SK-N-SH treated with all-trans-retinoic acid at 6 μM for 48 hours (cell line): ENCODE measurements at regions not wholly inside any gene's neighbourhood (a gene's known extent, or its start where the extent isn't known, plus 50 kb on each side); places are given as distances from the start of the nearest gene placed in this dataset.

ENCODE experiments used
- ATAC-seq: fragments of 200-7000 bp; cut with Tn5 transposase; 3 replicates; pipeline ENCODE4 v1.9.1; 2020; ENCODE audit warnings: mild to moderate bottlenecking, moderate library complexity
- ARNTL ChIP-seq: fragments of 450-650 bp; formaldehyde crosslinking; IDR thresholded peaks from 2 replicates; pipeline ENCODE4 v1.5.0; 2020; ENCODE audit warnings: low read depth, mild to moderate bottlenecking, moderate library complexity, borderline replicate concordance
- BACH2 ChIP-seq: fragments of 250-450 bp; sonication (Bioruptor Pico); IDR thresholded peaks from 2 replicates; pipeline ENCODE4 v1.9.0; 2021; ENCODE audit warnings: mild to moderate bottlenecking, borderline replicate concordance
- CREB5 ChIP-seq: fragments of 250-450 bp; sonication (Bioruptor Pico); IDR thresholded peaks from 2 replicates; pipeline ENCODE4 v1.5.1; 2020; ENCODE audit warnings: low read depth, mild to moderate bottlenecking, moderate library complexity
- CSDC2 ChIP-seq: fragments of 250-450 bp; sonication (Bioruptor Pico); IDR thresholded peaks from 2 replicates; pipeline ENCODE4 v1.5.0; 2020; ENCODE audit warnings: mild to moderate bottlenecking, moderate library complexity
- CSRNP3 ChIP-seq: fragments of 250-450 bp; sonication (Bioruptor Pico); IDR thresholded peaks from 2 replicates; pipeline ENCODE4 v1.5.1; 2021; ENCODE audit warnings: mild to moderate bottlenecking, moderate library complexity
- ESRRG ChIP-seq: fragments of 250-450 bp; sonication (Bioruptor Pico); IDR thresholded peaks from 2 replicates; pipeline ENCODE4 v1.6.1; 2021; ENCODE audit warnings: mild to moderate bottlenecking
- GLIS3 ChIP-seq: fragments of 250-450 bp; sonication (Bioruptor Pico); IDR thresholded peaks from 2 replicates; pipeline ENCODE4 v1.5.0; 2020; ENCODE audit warnings: mild to moderate bottlenecking, moderate library complexity
- ISL1 ChIP-seq: fragments of 250-450 bp; sonication (Bioruptor Pico); IDR thresholded peaks from 2 replicates; pipeline ENCODE4 v2.1.2; 2022; ENCODE audit warnings: mild to moderate bottlenecking, moderate library complexity
- OSR1 ChIP-seq: fragments of 250-450 bp; sonication (Bioruptor Pico); IDR thresholded peaks from 2 replicates; pipeline ENCODE4 v1.8.0; 2022; ENCODE audit warnings: moderate library complexity, mild to moderate bottlenecking, inconsistent platforms
- PATZ1 ChIP-seq: fragments of 250-450 bp; sonication (Bioruptor Pico); IDR thresholded peaks from 2 replicates; pipeline ENCODE4 v1.8.0; 2020; ENCODE audit warnings: mild to moderate bottlenecking, moderate library complexity, borderline replicate concordance
- POU6F1 ChIP-seq: fragments of 250-450 bp; sonication (Bioruptor Pico); IDR thresholded peaks from 2 replicates; pipeline ENCODE4 v1.8.0; 2021; ENCODE audit warnings: low read depth, mild to moderate bottlenecking, moderate library complexity, borderline replicate concordance
- PPARA ChIP-seq: fragments of 250-450 bp; sonication (Bioruptor Pico); IDR thresholded peaks from 2 replicates; pipeline ENCODE4 v1.5.0; 2020; ENCODE audit warnings: mild to moderate bottlenecking, borderline replicate concordance
- RARB ChIP-seq: fragments of 250-450 bp; sonication (Bioruptor Pico); IDR thresholded peaks from 2 replicates; pipeline ENCODE4 v1.8.0; 2021; ENCODE audit warnings: mild to moderate bottlenecking, moderate library complexity
- SNAI2 ChIP-seq: fragments of 250-450 bp; sonication (Bioruptor Pico); IDR thresholded peaks from 2 replicates; pipeline ENCODE4 v1.5.0; 2020; ENCODE audit warnings: mild to moderate bottlenecking, moderate library complexity
- TCF4 ChIP-seq: fragments of 250-450 bp; sonication (Bioruptor Pico); IDR thresholded peaks from 2 replicates; pipeline ENCODE4 v1.8.0; 2021; ENCODE audit warnings: mild to moderate bottlenecking, moderate library complexity, borderline replicate concordance
- TOX ChIP-seq: fragments of 250-450 bp; sonication (Bioruptor Pico); IDR thresholded peaks from 2 replicates; pipeline ENCODE4 v1.8.0; 2021; ENCODE audit warnings: mild to moderate bottlenecking, moderate library complexity, borderline replicate concordance
- TSHZ2 ChIP-seq: fragments of 250-450 bp; sonication (Bioruptor Pico); IDR thresholded peaks from 2 replicates; pipeline ENCODE4 v1.5.0; 2020; ENCODE audit warnings: mild to moderate bottlenecking, moderate library complexity
- ZC3H10 ChIP-seq: fragments of 250-450 bp; sonication (Bioruptor Pico); IDR thresholded peaks from 2 replicates; pipeline ENCODE4 v1.5.1; 2021; ENCODE audit warnings: mild to moderate bottlenecking, moderate library complexity
- ZFP3 ChIP-seq: fragments of 250-450 bp; sonication (Bioruptor Pico); IDR thresholded peaks from 2 replicates; pipeline ENCODE4 v1.5.0; 2020; ENCODE audit warnings: mild to moderate bottlenecking, moderate library complexity
- ZFP30 ChIP-seq: fragments of 450-650 bp; formaldehyde crosslinking; IDR thresholded peaks from 2 replicates; pipeline ENCODE4 v1.5.0; 2022; ENCODE audit warnings: mild to moderate bottlenecking, moderate library complexity
- ZNF565 ChIP-seq: fragments of 450-650 bp; formaldehyde crosslinking; conservative IDR thresholded peaks from 2 replicates; pipeline ENCODE4 v1.5.0; 2020; ENCODE audit warnings: low read depth, mild to moderate bottlenecking, moderate library complexity
- ZNF70 ChIP-seq: fragments of 450-650 bp; formaldehyde crosslinking; IDR thresholded peaks from 2 replicates; pipeline ENCODE4 v1.5.0; 2020; ENCODE audit warnings: mild to moderate bottlenecking, moderate library complexity
- ZNF8 ChIP-seq: fragments of 450-650 bp; formaldehyde crosslinking; IDR thresholded peaks from 2 replicates; pipeline ENCODE4 v1.5.0; 2020; ENCODE audit warnings: mild to moderate bottlenecking, moderate library complexity

GRCh38 chr2:121881950-121882349 lies 126.5 kb downstream of the TSN start:
- TF ChIP-seq ARNTL (no peak), ZNF565 (CRISPR knock-in tag) (no peak), CSDC2 (CRISPR knock-in tag) (no peak), GLIS3 (no peak), PATZ1 (no peak), ESRRG (no peak), OSR1 (no peak), POU6F1 (no peak), ISL1 (CRISPR knock-in tag) (no peak), SNAI2 (no peak), ZC3H10 (CRISPR knock-in tag) (no peak)
- no peak for ATAC-seq

- ATAC-seq: no peak
- no peak for TF ChIP-seq ZFP30
- no peak for TF ChIP-seq ESRRG
- TF ChIP-seq OSR1: no peak
- no peak for TF ChIP-seq CSRNP3
- no peak for TF ChIP-seq ZNF70 (CRISPR knock-in tag)
- no peak for TF ChIP-seq SNAI2
- TF ChIP-seq TSHZ2 (CRISPR knock-in tag): no peak
- TF ChIP-seq POU6F1: no peak
- TF ChIP-seq TCF4 (CRISPR knock-in tag): no peak
- TF ChIP-seq BACH2 (CRISPR knock-in tag): no peak
- TF ChIP-seq PPARA: no peak
- no peak for TF ChIP-seq CREB5 (CRISPR knock-in tag)
- no peak for TF ChIP-seq ZNF565 (CRISPR knock-in tag)
- TF ChIP-seq RARB: no peak
- TF ChIP-seq ZC3H10 (CRISPR knock-in tag): no peak
- no peak for TF ChIP-seq ZFP3 (CRISPR knock-in tag)
- no peak for TF ChIP-seq TOX (CRISPR knock-in tag)
- no peak for TF ChIP-seq GLIS3
- TF ChIP-seq ZNF8: no peak
- TF ChIP-seq, all 23 proteins: peak for 0
Measured at GRCh38 chr2:121884078-121884477, 128.6 kb downstream of the TSN start.
